H9 (cell line): ENCODE measurements at regions not wholly inside any gene's neighbourhood (a gene's known extent, or its start where the extent isn't known, plus 50 kb on each side); places are given as distances from the start of the nearest gene placed in this dataset.
"Not testable (repeated sequence)": the region's sequence is repeated elsewhere in the genome, so short reads cannot be mapped to it uniquely, and the experiment has no call there.

ENCODE experiments used
- DNase-seq: peaks from one replicate; pipeline ENCODE4 v3.0.0-alpha.2; 2017
- H2AFZ ChIP-seq: one replicate; pipeline ENCODE4 v1.6.1; 2013; ENCODE audit warnings: mild to moderate bottlenecking, low read length, control low read depth, moderate library complexity
- H2AK5ac ChIP-seq: 2 replicates; pipeline ENCODE4 v1.6.1; 2013; ENCODE audit warnings: low read length, control low read depth, mixed read lengths; ENCODE audit not compliant: insufficient read length
- H2BK120ac ChIP-seq: one replicate; pipeline ENCODE4 v1.6.1; 2013; ENCODE audit warnings: low read depth, mild to moderate bottlenecking, low read length, control low read depth, inconsistent platforms; ENCODE audit not compliant: poor library complexity, severe bottlenecking
- H2BK12ac ChIP-seq: 2 replicates; pipeline ENCODE4 v1.6.1; 2013; ENCODE audit warnings: low read length, control low read depth, mixed read lengths, low read depth; ENCODE audit not compliant: insufficient read length
- H2BK15ac ChIP-seq: 2 replicates; pipeline ENCODE4 v1.6.1; 2013; ENCODE audit warnings: low read depth, low read length, control low read depth
- H2BK20ac ChIP-seq: one replicate; pipeline ENCODE4 v1.6.1; 2013; ENCODE audit warnings: low read depth, mild to moderate bottlenecking, low read length, control low read depth, inconsistent platforms; ENCODE audit not compliant: poor library complexity, severe bottlenecking
- H2BK5ac ChIP-seq: 2 replicates; pipeline ENCODE4 v1.6.1; 2013; ENCODE audit warnings: low read length, control low read depth, mixed read lengths; ENCODE audit not compliant: insufficient read length
- H3K14ac ChIP-seq: 2 replicates; pipeline ENCODE4 v1.6.1; 2013; ENCODE audit warnings: low read length, control low read depth; ENCODE audit not compliant: insufficient read depth
- H3K18ac ChIP-seq: 2 replicates; pipeline ENCODE4 v1.6.1; 2013; ENCODE audit warnings: low read depth, mild to moderate bottlenecking, mixed read lengths, low read length, control low read depth; ENCODE audit not compliant: insufficient read length
- H3K23ac ChIP-seq: 2 replicates; pipeline ENCODE4 v1.6.1; 2013; ENCODE audit warnings: low read length, control low read depth, mixed read lengths, low read depth; ENCODE audit not compliant: insufficient read length
- H3K23me2 ChIP-seq: 2 replicates; pipeline ENCODE4 v1.6.1; 2013; ENCODE audit warnings: low read depth, mild to moderate bottlenecking, mixed read lengths, low read length, control low read depth; ENCODE audit not compliant: insufficient read length, poor library complexity, severe bottlenecking
- H3K27ac ChIP-seq: 2 replicates; pipeline ENCODE4 v1.5.1; 2013; ENCODE audit warnings: low read length, control low read depth, mixed read lengths, low read depth; ENCODE audit not compliant: insufficient read length
- H3K27me3 ChIP-seq: 2 replicates; pipeline ENCODE4 v1.6.1; 2013; ENCODE audit warnings: low read length, control low read depth, inconsistent platforms; ENCODE audit not compliant: insufficient read depth
- H3K4ac ChIP-seq: 2 replicates; pipeline ENCODE4 v1.6.1; 2013; ENCODE audit warnings: low read depth, mild to moderate bottlenecking, control low read depth, inconsistent platforms, low read length, moderate library complexity
- H3K4me1 ChIP-seq: 2 replicates; pipeline ENCODE4 v1.6.1; 2013; ENCODE audit warnings: low read length, control low read depth, inconsistent platforms; ENCODE audit not compliant: insufficient read depth
- H3K4me2 ChIP-seq: 2 replicates; pipeline ENCODE4 v1.6.1; 2013; ENCODE audit warnings: low read length, control low read depth, mixed read lengths; ENCODE audit not compliant: insufficient read length, insufficient read depth
- H3K56ac ChIP-seq: 2 replicates; pipeline ENCODE4 v1.6.1; 2013; ENCODE audit warnings: low read depth, mild to moderate bottlenecking, mixed read lengths, low read length, control low read depth; ENCODE audit not compliant: insufficient read length
- H3K79me1 ChIP-seq: 2 replicates; pipeline ENCODE4 v1.6.1; 2013; ENCODE audit warnings: low read depth, mild to moderate bottlenecking, moderate library complexity, low read length, control low read depth, inconsistent platforms; ENCODE audit not compliant: insufficient read depth, poor library complexity, severe bottlenecking
- H3K79me2 ChIP-seq: 2 replicates; pipeline ENCODE4 v1.6.1; 2013; ENCODE audit warnings: low read length, control low read depth, inconsistent platforms; ENCODE audit not compliant: insufficient read depth
- H3K9ac ChIP-seq: 2 replicates; pipeline ENCODE4 v1.6.1; 2013; ENCODE audit warnings: low read length, control low read depth, mixed read lengths; ENCODE audit not compliant: insufficient read length; ENCODE audit errors: extremely low read depth
- H3K9me3 ChIP-seq: one replicate; pipeline ENCODE4 v1.6.1; 2013; ENCODE audit warnings: low read depth, low read length, inconsistent platforms; ENCODE audit not compliant: control insufficient read depth
- H3T11ph ChIP-seq: one replicate; pipeline ENCODE4 v1.6.1; 2013; ENCODE audit warnings: mild to moderate bottlenecking, low read length, control low read depth, inconsistent platforms
- H4K20me1 ChIP-seq: one replicate; pipeline ENCODE4 v1.6.1; 2013; ENCODE audit not compliant: control insufficient read depth, insufficient read length, insufficient read depth
- H4K5ac ChIP-seq: 2 replicates; pipeline ENCODE4 v1.6.1; 2013; ENCODE audit warnings: low read depth, mild to moderate bottlenecking, mixed read lengths, low read length, control low read depth; ENCODE audit not compliant: insufficient read length
- H4K8ac ChIP-seq: replicated peaks from 2 replicates; pipeline ENCODE4 v1.6.1; 2013; ENCODE audit warnings: low read length, control low read depth, mixed read lengths, low read depth; ENCODE audit not compliant: insufficient read length
- H4K91ac ChIP-seq: 2 replicates; pipeline ENCODE4 v1.6.1; 2013; ENCODE audit warnings: low read depth, mild to moderate bottlenecking, moderate library complexity, mixed read lengths, low read length, control low read depth; ENCODE audit not compliant: insufficient read length
- H3K27ac Mint-ChIP-seq, 3 experiments: 2 replicates in 2 of 3; 3 replicates in 1 of 3; pipeline ENCODE4 v1.8.0; 2020 to 2021; ENCODE audit warnings: mixed read lengths in 3 of 3, mild to moderate bottlenecking in 1 of 3, moderate library complexity in 1 of 3
- H3K27me3 Mint-ChIP-seq: 2 replicates; pipeline ENCODE4 v1.8.0; 2021; ENCODE audit warnings: low read depth, mild to moderate bottlenecking, moderate library complexity, mixed read lengths
- H3K36me3 Mint-ChIP-seq, 3 experiments: 2 replicates in 2 of 3; 3 replicates in 1 of 3; pipeline ENCODE4 v1.8.0; 2020 to 2021; ENCODE audit warnings: low read depth in 3 of 3, mixed read lengths in 3 of 3; ENCODE audit not compliant: insufficient read depth in 1 of 3
- H3K4me1 Mint-ChIP-seq, 2 experiments: 2 replicates each; pipeline ENCODE4 v1.8.0; 2020; ENCODE audit warnings: mixed read lengths in 2 of 2
- H3K4me3 Mint-ChIP-seq, 2 experiments: 2 replicates in 1 of 2; 3 replicates in 1 of 2; pipeline ENCODE4 v1.8.0; 2020 to 2021; ENCODE audit warnings: mild to moderate bottlenecking in 2 of 2, mixed read lengths in 2 of 2, moderate library complexity in 1 of 2
- H3K9me3 Mint-ChIP-seq, 2 experiments: 2 replicates in 1 of 2; 3 replicates in 1 of 2; pipeline ENCODE4 v1.8.0; 2020; ENCODE audit warnings: mild to moderate bottlenecking in 2 of 2, mixed read lengths in 2 of 2, moderate library complexity in 1 of 2
- CTCF ChIP-seq: fragments of 200-600 bp; sonication (generic); conservative IDR thresholded peaks from 3 replicates; pipeline ENCODE4 v1.8.0; 2021; ENCODE audit warnings: antibody characterized with exemption, mild to moderate bottlenecking
- WGBS: extraction: QIAGEN DNeasy Blood & Tissue Kit; methylation state at CpG from one replicate; pipeline ENCODE4 v1.1.7; 2013; ENCODE audit warnings: missing lambda C conversion rate, low lambda C conversion rate, mixed read lengths; ENCODE audit not compliant: insufficient read length; ENCODE audit errors: extremely low coverage; 5-methylcytosine and 5-hydroxymethylcytosine counted together

GRCh38 chr2:20501974-20502373 is 55.1 kb downstream of the RHOB start:
- Mint-ChIP-seq H3K4me1 (peaks cover 8% of the 10 kb centered on the region in 2 experiments; a peak in 2 of 4 replicates), H3K9me3 (no peaks in the 10 kb centered on the region), H3K27me3 (peaks cover 2% of the 10 kb centered on the region), H3K27ac (no peak overlapping the region), H3K36me3 (no peaks in the 10 kb centered on the region), H3K4me3 (no peak overlapping the region)
- Histone ChIP-seq H3K27ac (no peak overlapping the region), H4K5ac (no peak overlapping the region), H3K23ac (no peak overlapping the region), H3K4ac (no peak overlapping the region), H4K8ac (no peak overlapping the region), H3K79me2 (no peaks in the 10 kb centered on the region), H4K91ac (no peak overlapping the region), H3K9ac (no peak overlapping the region), H2BK5ac (no peak overlapping the region), H3K79me1 (no peaks in the 10 kb centered on the region), H3K27me3 (no peaks in the 10 kb centered on the region), H3K4me1 (no peaks in the 10 kb centered on the region), H2BK15ac (no peak overlapping the region), H4K20me1 (no peaks in the 10 kb centered on the region), H3K56ac (no peak overlapping the region), H3K23me2 (no peaks in the 10 kb centered on the region), H2AK5ac (no peak overlapping the region), H3T11ph (no peak overlapping the region), H3K14ac (no peak overlapping the region), H2AFZ (no peak overlapping the region), H2BK20ac (no peak overlapping the region), H3K9me3 (no peaks in the 10 kb centered on the region), H3K4me2 (no peak overlapping the region), H3K18ac (no peak overlapping the region), H2BK12ac (no peak overlapping the region), H2BK120ac (no peak overlapping the region)
- TF ChIP-seq CTCF: no peak
- WGBS: no CpG with 5 or more reads among the region's 4 CpGs
- DNase-seq: no peak

GRCh38 chr2:20502496-20502895 is 55.6 kb downstream of the RHOB start:
- H3K56ac ChIP-seq, DNase-seq, H3K9me3 ChIP-seq, H3K79me1 ChIP-seq, H3K4me3 Mint-ChIP-seq, H3K4ac ChIP-seq, H2BK12ac ChIP-seq, H2BK5ac ChIP-seq, H3K23me2 ChIP-seq, H3K36me3 Mint-ChIP-seq, H3K4me1 Mint-ChIP-seq, H2BK120ac ChIP-seq, H3T11ph ChIP-seq, H3K27me3 ChIP-seq, H2BK20ac ChIP-seq, H3K27ac ChIP-seq, H2BK15ac ChIP-seq, H4K91ac ChIP-seq, H4K5ac ChIP-seq, H4K20me1 ChIP-seq, H3K9ac ChIP-seq, H3K4me1 ChIP-seq, H3K18ac ChIP-seq, H3K27ac Mint-ChIP-seq, H3K27me3 Mint-ChIP-seq, H3K14ac ChIP-seq, H3K9me3 Mint-ChIP-seq, H2AFZ ChIP-seq, H3K4me2 ChIP-seq, H3K23ac ChIP-seq, H4K8ac ChIP-seq, H2AK5ac ChIP-seq, H3K79me2 ChIP-seq: not testable (repeated sequence)
- no CpG with 5 or more reads among the region's 12 CpGs for WGBS
